ENCODE measurements at regions not wholly inside any gene's neighbourhood (a gene's known extent, or its start where the extent isn't known, plus 50 kb on each side); places are given as distances from the start of the nearest gene placed in this dataset.

DNA sequence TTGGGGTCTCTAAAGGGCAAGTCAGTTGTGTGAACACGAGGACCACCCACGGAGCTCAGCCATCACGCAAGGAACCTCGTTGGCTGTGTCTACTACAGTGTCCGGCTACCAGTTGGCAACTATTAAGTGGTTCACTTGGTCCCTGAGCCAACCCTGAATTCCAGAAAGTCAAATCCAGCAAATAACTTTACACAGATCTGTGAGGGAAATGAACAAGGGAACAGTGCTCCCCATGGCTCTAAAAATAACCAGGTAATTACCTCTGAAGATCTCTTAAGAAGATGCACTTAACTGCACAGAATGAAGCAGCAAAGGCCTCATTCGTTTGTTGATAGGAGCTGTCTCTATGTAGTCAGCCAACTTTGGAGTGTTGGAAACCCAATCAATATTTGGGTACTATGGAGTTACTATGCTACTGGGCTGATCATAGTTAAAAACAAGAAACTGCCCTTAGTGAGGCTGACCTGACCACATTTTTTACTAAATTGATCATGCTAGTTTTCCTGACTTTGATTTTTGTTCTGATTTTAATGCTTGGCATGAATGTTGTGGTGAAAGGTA, 219.1 kb upstream of the LRIG1 start:
- H3K4me3 ChIP-seq: no peak overlapping the region
- intact Hi-C loops (cut with DNase I): no loop called here
- 81 to 86% (median 84%) methylated on average over 6 of the region's 6 CpGs for WGBS, 4 donors
- ATAC-seq (no peak), DNase-seq (no peak)
- no peak for TF ChIP-seq POLR2A (IDR thresholded peaks at IDR 0.05)
- TF ChIP-seq, protein P1, sequence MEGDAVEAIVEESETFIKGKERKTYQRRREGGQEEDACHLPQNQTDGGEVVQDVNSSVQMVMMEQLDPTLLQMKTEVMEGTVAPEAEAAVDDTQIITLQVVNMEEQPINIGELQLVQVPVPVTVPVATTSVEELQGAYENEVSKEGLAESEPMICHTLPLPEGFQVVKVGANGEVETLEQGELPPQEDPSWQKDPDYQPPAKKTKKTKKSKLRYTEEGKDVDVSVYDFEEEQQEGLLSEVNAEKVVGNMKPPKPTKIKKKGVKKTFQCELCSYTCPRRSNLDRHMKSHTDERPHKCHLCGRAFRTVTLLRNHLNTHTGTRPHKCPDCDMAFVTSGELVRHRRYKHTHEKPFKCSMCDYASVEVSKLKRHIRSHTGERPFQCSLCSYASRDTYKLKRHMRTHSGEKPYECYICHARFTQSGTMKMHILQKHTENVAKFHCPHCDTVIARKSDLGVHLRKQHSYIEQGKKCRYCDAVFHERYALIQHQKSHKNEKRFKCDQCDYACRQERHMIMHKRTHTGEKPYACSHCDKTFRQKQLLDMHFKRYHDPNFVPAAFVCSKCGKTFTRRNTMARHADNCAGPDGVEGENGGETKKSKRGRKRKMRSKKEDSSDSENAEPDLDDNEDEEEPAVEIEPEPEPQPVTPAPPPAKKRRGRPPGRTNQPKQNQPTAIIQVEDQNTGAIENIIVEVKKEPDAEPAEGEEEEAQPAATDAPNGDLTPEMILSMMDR (IDR thresholded peaks at IDR 0.05): no peak
- H3K9me3 ChIP-seq: no peaks in the 10 kb centered on the region
- H3K27ac ChIP-seq: peak overlapping the region in 1 of 12 donors; percentile 15
- H3K36me3 ChIP-seq: no peaks in the 10 kb centered on the region
- H3K4me1 ChIP-seq: no peaks in the 10 kb centered on the region
- no peaks in the 10 kb centered on the region for H3K27me3 ChIP-seq

DNA sequence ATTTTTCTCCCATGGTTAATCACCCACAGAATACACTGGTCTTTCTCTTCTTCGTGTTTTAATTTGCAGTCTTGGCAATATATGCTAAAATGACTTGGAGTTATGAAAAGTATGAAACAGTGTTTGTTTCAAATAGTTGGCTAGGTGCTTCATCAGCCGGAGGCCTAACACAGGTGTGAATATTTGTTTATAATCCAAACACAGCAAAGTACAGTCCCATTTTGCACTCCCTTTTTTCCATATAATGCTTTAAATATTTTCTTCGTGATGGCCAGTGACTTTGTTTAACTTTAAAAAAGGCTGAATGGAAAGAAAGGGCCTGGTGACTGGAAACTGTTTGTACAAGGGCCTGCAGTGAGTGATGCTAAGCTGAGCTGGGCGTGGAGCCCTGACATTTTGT, 219.7 kb upstream of the LRIG1 start:
- intact Hi-C loops (cut with DNase I): no loop called here
- DNase-seq: no peak
- Histone ChIP-seq H3K36me3 (no peaks in the 10 kb centered on the region), H3K4me1 (no peaks in the 10 kb centered on the region), H3K27me3 (no peaks in the 10 kb centered on the region), H3K27ac (peak overlapping the region in 1 of 12 donors; percentile 15), H3K4me3 (no peak overlapping the region), H3K9me3 (no peaks in the 10 kb centered on the region)
- 85 to 92% (median 89%) methylated on average over 4 of the region's 4 CpGs for WGBS, 4 donors
- TF ChIP-seq POLR2A (IDR thresholded peaks at IDR 0.05): no peak
- TF ChIP-seq, protein P1 (IDR thresholded peaks at IDR 0.05): no peak
- no peak for ATAC-seq

DNA sequence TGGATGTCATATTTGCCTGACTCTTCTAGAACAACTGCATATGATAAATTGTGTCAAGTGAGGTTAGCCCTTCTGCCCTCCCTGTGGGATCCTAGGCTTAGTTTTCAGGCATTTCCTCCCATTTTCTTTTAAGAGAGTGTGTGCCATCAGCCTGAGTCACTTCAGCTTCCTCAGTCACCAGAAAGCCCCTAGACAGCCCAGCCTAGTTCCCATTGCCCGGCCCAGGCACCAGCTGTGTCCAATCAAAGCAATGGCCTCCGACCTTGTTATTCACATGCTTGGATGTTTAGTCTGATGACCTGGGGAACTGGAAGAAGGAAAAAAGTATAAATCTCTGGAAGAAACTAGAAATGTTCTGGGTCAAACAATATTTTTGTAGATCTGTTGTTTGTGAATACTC, 221.9 kb upstream of the LRIG1 start:
- H3K36me3 ChIP-seq: no peaks in the 10 kb centered on the region
- H3K4me1 ChIP-seq: no peaks in the 10 kb centered on the region
- 35 to 54% (median 49%) methylated on average over 2 of the region's 2 CpGs for WGBS, 4 donors
- DNase-seq (peak in 4 of 5 donors; percentile 20 to 42 (median 28)), ATAC-seq (peak in 3 of 4 donors; percentile 59 to 82 (median 69))
- peak overlapping the region in 1 of 12 donors; percentile 31 for H3K27ac ChIP-seq
- no peak overlapping the region for H3K4me3 ChIP-seq
- intact Hi-C loops (cut with DNase I): no loop called here
- H3K27me3 ChIP-seq: no peaks in the 10 kb centered on the region
- TF ChIP-seq POLR2A (IDR thresholded peaks at IDR 0.05): no peak
- TF ChIP-seq, protein P1 (IDR thresholded peaks at IDR 0.05): no peak
- no peaks in the 10 kb centered on the region for H3K9me3 ChIP-seq

- Histone ChIP-seq H3K9me3 (no peaks in the 10 kb centered on the region), H3K27ac (no peak overlapping the region), H3K36me3 (no peaks in the 10 kb centered on the region), H3K4me1 (no peaks in the 10 kb centered on the region), H3K27me3 (no peaks in the 10 kb centered on the region), H3K4me3 (no peak overlapping the region)
- ATAC-seq (no peak), DNase-seq (no peak)
- TF ChIP-seq, protein P1 (IDR thresholded peaks at IDR 0.05): no peak
- TF ChIP-seq POLR2A (IDR thresholded peaks at IDR 0.05): no peak
- intact Hi-C loops (cut with DNase I): no loop called here
Observed at GRCh38 chr3:66723231-66723630, 222.4 kb upstream of the LRIG1 start.

All from heart left ventricle (tissue), 16 donors.